ENCODE measurements at regions not wholly inside any gene's neighbourhood (a gene's known extent, or its start where the extent isn't known, plus 50 kb on each side); places are given as distances from the start of the nearest gene placed in this dataset.
A peak's percentile ranks its signal among the peaks of the same experiment; 100 is the strongest.

- H3K27me3 ChIP-seq (ENCODE audit: insufficient read depth, low read length), result no peaks in the 10 kb centered on the region
- no peaks in the 10 kb centered on the region for H3K79me2 ChIP-seq (ENCODE audit: insufficient read depth, low read length)
- no peaks in the 10 kb centered on the region for H3K36me3 ChIP-seq (ENCODE audit: insufficient read depth, low read length)
- no peaks in the 10 kb centered on the region for H3K9me3 ChIP-seq (ENCODE audit: insufficient read depth, low read depth, low read length)
- DNase-seq (ENCODE audit: low read depth) (peak; percentile 37), FAIRE-seq (no peak)
- no peak overlapping the region for H3K4me3 ChIP-seq (ENCODE audit: insufficient read depth, low read depth, low read length)
- H2AFZ ChIP-seq (ENCODE audit: low read depth, low read length), result no peak overlapping the region
- H3K9ac ChIP-seq (ENCODE audit: low read length), result no peak overlapping the region
- H3K27ac Mint-ChIP-seq (ENCODE audit: unreplicated experiment), result no peak overlapping the region
- H3K27ac ChIP-seq (ENCODE audit: low read depth, low read length), result no peak overlapping the region
- no peak overlapping the region for H3K4me2 ChIP-seq (ENCODE audit: low read length)
- H3K9me3 Mint-ChIP-seq (ENCODE audit: unreplicated experiment), result peaks cover 2% of the 10 kb centered on the region
- H3K4me1 Mint-ChIP-seq (ENCODE audit: low read depth, unreplicated experiment), result no peaks in the 10 kb centered on the region
- H4K20me1 ChIP-seq (ENCODE audit: insufficient read depth, low read length), result no peaks in the 10 kb centered on the region
- H3K4me1 ChIP-seq (ENCODE audit: insufficient read depth, low read length), result no peaks in the 10 kb centered on the region
- H3K4me3 Mint-ChIP-seq (ENCODE audit: unreplicated experiment), result no peak overlapping the region
- no peaks in the 10 kb centered on the region for H3K27me3 Mint-ChIP-seq (ENCODE audit: low read depth, unreplicated experiment)
- TF ChIP-seq CTCF (IDR thresholded peaks at IDR 0.05; ENCODE audit: insufficient read depth, low read depth, low read length) (no peak), EZH2 (IDR thresholded peaks at IDR 0.05; ENCODE audit: insufficient read depth, low read length) (no peak)
- H3K36me3 Mint-ChIP-seq (ENCODE audit: low read depth, unreplicated experiment), result no peaks in the 10 kb centered on the region
These were observed 277.2 kb upstream of the VLDLR start for GRCh38 chr9:2344436-2344835.

DNA sequence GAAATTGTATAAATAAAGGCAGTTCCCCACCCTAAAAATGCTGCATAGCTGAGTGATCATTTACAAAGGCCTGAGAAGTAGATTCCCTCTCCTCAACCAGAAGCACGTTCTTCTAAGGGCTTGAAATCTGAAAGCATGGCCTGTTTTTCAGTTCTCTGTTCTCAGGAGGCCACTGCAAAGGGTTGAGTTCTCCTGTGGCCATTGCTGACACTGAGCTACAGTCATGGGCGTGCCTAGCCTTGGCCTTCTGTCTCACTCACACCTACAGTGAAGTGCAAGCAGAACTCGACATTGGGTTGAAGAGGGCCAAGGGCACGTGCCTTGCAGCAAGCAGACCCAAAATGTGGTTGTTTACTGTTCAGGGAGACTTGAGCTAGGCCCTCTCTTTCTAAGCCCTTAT, 276.6 kb upstream of the VLDLR start:
- H3K9ac ChIP-seq (ENCODE audit: low read length), result no peak overlapping the region
- Mint-ChIP-seq H3K4me3 (ENCODE audit: unreplicated experiment) (no peak overlapping the region), H3K36me3 (ENCODE audit: low read depth, unreplicated experiment) (no peaks in the 10 kb centered on the region), H3K9me3 (ENCODE audit: unreplicated experiment) (peaks cover 2% of the 10 kb centered on the region), H3K27ac (ENCODE audit: unreplicated experiment) (no peak overlapping the region), H3K4me1 (ENCODE audit: low read depth, unreplicated experiment) (no peaks in the 10 kb centered on the region), H3K27me3 (ENCODE audit: low read depth, unreplicated experiment) (no peaks in the 10 kb centered on the region)
- H3K27ac ChIP-seq (ENCODE audit: low read depth, low read length), result no peak overlapping the region
- no peaks in the 10 kb centered on the region for H3K36me3 ChIP-seq (ENCODE audit: insufficient read depth, low read length)
- no peaks in the 10 kb centered on the region for H3K9me3 ChIP-seq (ENCODE audit: insufficient read depth, low read depth, low read length)
- no peak overlapping the region for H3K4me3 ChIP-seq (ENCODE audit: insufficient read depth, low read depth, low read length)
- no peak overlapping the region for H3K4me2 ChIP-seq (ENCODE audit: low read length)
- no peaks in the 10 kb centered on the region for H4K20me1 ChIP-seq (ENCODE audit: insufficient read depth, low read length)
- no peak overlapping the region for H2AFZ ChIP-seq (ENCODE audit: low read depth, low read length)
- no peaks in the 10 kb centered on the region for H3K27me3 ChIP-seq (ENCODE audit: insufficient read depth, low read length)
- DNase-seq (ENCODE audit: low read depth) (no peak), FAIRE-seq (no peak)
- no peak for TF ChIP-seq EZH2 (IDR thresholded peaks at IDR 0.05; ENCODE audit: insufficient read depth, low read length)
- TF ChIP-seq CTCF (IDR thresholded peaks at IDR 0.05; ENCODE audit: insufficient read depth, low read depth, low read length), result no peak
- no peaks in the 10 kb centered on the region for H3K4me1 ChIP-seq (ENCODE audit: insufficient read depth, low read length)
- H3K79me2 ChIP-seq (ENCODE audit: insufficient read depth, low read length), result no peaks in the 10 kb centered on the region

GRCh38 chr9:2346277-2346913, 275.2 kb upstream of the VLDLR start:
- Mint-ChIP-seq H3K36me3 (ENCODE audit: low read depth, unreplicated experiment) (no peaks in the 10 kb centered on the region), H3K4me1 (ENCODE audit: low read depth, unreplicated experiment) (no peaks in the 10 kb centered on the region), H3K27ac (ENCODE audit: unreplicated experiment) (no peak overlapping the region), H3K9me3 (ENCODE audit: unreplicated experiment) (peaks cover 2% of the 10 kb centered on the region), H3K4me3 (ENCODE audit: unreplicated experiment) (no peak overlapping the region), H3K27me3 (ENCODE audit: low read depth, unreplicated experiment) (no peaks in the 10 kb centered on the region)
- no peak for DNase-seq (ENCODE audit: low read depth)
- Histone ChIP-seq H2AFZ (ENCODE audit: low read depth, low read length) (no peak overlapping the region), H3K27me3 (ENCODE audit: insufficient read depth, low read length) (no peaks in the 10 kb centered on the region), H3K36me3 (ENCODE audit: insufficient read depth, low read length) (no peaks in the 10 kb centered on the region), H3K9ac (ENCODE audit: low read length) (no peak overlapping the region), H3K4me1 (ENCODE audit: insufficient read depth, low read length) (no peaks in the 10 kb centered on the region), H3K4me2 (ENCODE audit: low read length) (no peak overlapping the region), H3K9me3 (ENCODE audit: insufficient read depth, low read depth, low read length) (no peaks in the 10 kb centered on the region), H3K79me2 (ENCODE audit: insufficient read depth, low read length) (no peaks in the 10 kb centered on the region), H4K20me1 (ENCODE audit: insufficient read depth, low read length) (no peaks in the 10 kb centered on the region), H3K4me3 (ENCODE audit: insufficient read depth, low read depth, low read length) (no peak overlapping the region), H3K27ac (ENCODE audit: low read depth, low read length) (no peak overlapping the region)
- no peak for FAIRE-seq
- TF ChIP-seq EZH2 (IDR thresholded peaks at IDR 0.05; ENCODE audit: insufficient read depth, low read length) (no peak), CTCF (IDR thresholded peaks at IDR 0.05; ENCODE audit: insufficient read depth, low read depth, low read length) (no peak)

Data from astrocyte (in vitro differentiated cells and primary cell).